H1 (cell line): ENCODE measurements at regions not wholly inside any gene's neighbourhood (a gene's known extent, or its start where the extent isn't known, plus 50 kb on each side); places are given as distances from the start of the nearest gene placed in this dataset.
"Not testable (repeated sequence)": the region's sequence is repeated elsewhere in the genome, so short reads cannot be mapped to it uniquely, and the experiment has no call there.

Experiments
- CTCF ChIA-PET: fragments of 300-600 bp; sonication (Branson Sonifier 250); formaldehyde crosslinking; loops from one replicate; lab custom pipeline; 2021; ENCODE audit not compliant: partially characterized antibody; lab: Charles Lee
- POLR2A ChIA-PET: fragments of 300-600 bp; sonication (Branson Sonifier 250); formaldehyde crosslinking; loops from one replicate; lab custom pipeline; 2021; ENCODE audit warnings: inconsistent platforms; ENCODE audit not compliant: partially characterized antibody; lab: Charles Lee
- DNase-seq, 2 experiments: peaks; one replicate each; pipeline versions ENCODE4 v3.0.0 to v3.0.0-alpha.2; 2010 to 2022; ENCODE audit warnings: low spot score in 2 of 2, low read depth in 1 of 2, mixed read lengths in 1 of 2
- FAIRE-seq: peaks from 2 replicates; lab custom pipeline; 2011; peaks lifted over from hg19 to GRCh38; lab: Jason Lieb, UNC
- H2AFZ ChIP-seq: 2 replicates; pipeline ENCODE4 v1.8.1; 2012; ENCODE audit warnings: low read length, inconsistent platforms
- H2AK5ac ChIP-seq: 2 replicates; pipeline ENCODE4 v1.6.1; 2013; ENCODE audit warnings: low read depth, low read length
- H2BK120ac ChIP-seq: replicated peaks from 2 replicates; pipeline ENCODE3; 2013; ENCODE audit warnings: low read depth, low read length, inconsistent platforms
- H2BK12ac ChIP-seq: 2 replicates; pipeline ENCODE4 v1.6.1; 2013; ENCODE audit warnings: low read depth, low read length
- H2BK15ac ChIP-seq: 2 replicates; pipeline ENCODE4 v1.6.1; 2013; ENCODE audit warnings: low read length
- H2BK20ac ChIP-seq: 2 replicates; pipeline ENCODE4 v1.6.1; 2013; ENCODE audit warnings: low read length
- H2BK5ac ChIP-seq: 2 replicates; pipeline ENCODE4 v1.6.1; 2013; ENCODE audit warnings: low read depth, low read length
- H3K14ac ChIP-seq: 2 replicates; pipeline ENCODE4 v1.6.1; 2013; ENCODE audit warnings: inconsistent platforms; ENCODE audit not compliant: insufficient read length
- H3K18ac ChIP-seq: 2 replicates; pipeline ENCODE4 v1.6.1; 2013; ENCODE audit warnings: low read length; ENCODE audit errors: extremely low read depth
- H3K23ac ChIP-seq: 2 replicates; pipeline ENCODE4 v1.6.1; 2013; ENCODE audit warnings: inconsistent platforms; ENCODE audit not compliant: insufficient read length
- H3K23me2 ChIP-seq: 2 replicates; pipeline ENCODE4 v1.6.1; 2013; ENCODE audit warnings: low read depth, low read length
- H3K27ac ChIP-seq: 2 replicates; pipeline ENCODE4 v1.6.1; 2011; ENCODE audit warnings: low read depth, low read length, inconsistent platforms
- H3K27me3 ChIP-seq, 4 experiments: replicated peaks in 1 of 4; 1 replicate in 1 of 4; 2 replicates in 3 of 4; pipeline versions ENCODE4 v1.6.1 to v1.8.1; 2011 to 2013; ENCODE audit warnings: low read length in 3 of 4, mild to moderate bottlenecking in 3 of 4, inconsistent platforms in 2 of 4, mixed read lengths in 2 of 4, moderate library complexity in 1 of 4; ENCODE audit not compliant: control insufficient read depth in 3 of 4, insufficient read depth in 3 of 4; ENCODE audit errors: extremely low read depth in 1 of 4
- H3K36me3 ChIP-seq, 4 experiments: 2 replicates each; pipeline versions ENCODE4 v1.6.1 to v1.8.1; 2011 to 2013; ENCODE audit warnings: mild to moderate bottlenecking in 4 of 4, low read length in 3 of 4, moderate library complexity in 2 of 4, control low read depth in 1 of 4, inconsistent platforms in 1 of 4; ENCODE audit not compliant: insufficient read depth in 4 of 4, control insufficient read depth in 2 of 4
- H3K4ac ChIP-seq: replicated peaks from 2 replicates; pipeline ENCODE3; 2013; ENCODE audit warnings: low read length, low read depth, mixed read lengths, inconsistent platforms; ENCODE audit not compliant: insufficient read length
- H3K4me1 ChIP-seq, 4 experiments: replicated peaks in 1 of 4; 1 replicate in 1 of 4; 2 replicates in 3 of 4; pipeline versions ENCODE4 v1.6.1 to v1.8.1; 2011 to 2013; ENCODE audit warnings: low read length in 3 of 4, inconsistent platforms in 2 of 4, mixed read lengths in 1 of 4; ENCODE audit not compliant: insufficient read depth in 4 of 4, control insufficient read depth in 3 of 4
- H3K4me2 ChIP-seq, 2 experiments: 2 replicates each; pipeline versions ENCODE4 v1.6.1 to v1.8.1; 2011 to 2013; ENCODE audit warnings: low read depth in 2 of 2, low read length in 2 of 2, control low read depth in 1 of 2, inconsistent platforms in 1 of 2, mild to moderate bottlenecking in 1 of 2; ENCODE audit not compliant: insufficient read depth in 1 of 2
- H3K4me3 ChIP-seq, 4 experiments: fragments of 200-600, 300-600 bp in 1 of 4; sonication (generic), shearing (Covaris generic), sonication (Bioruptor Twin) in 1 of 4; 2 replicates each; pipeline versions ENCODE4 v1.5.1 to v1.8.1; 2011 to 2016; ENCODE audit warnings: low read length in 4 of 4, low read depth in 3 of 4, control low read depth in 2 of 4, inconsistent platforms in 2 of 4, mild to moderate bottlenecking in 2 of 4, mixed read lengths in 1 of 4, moderate library complexity in 1 of 4; ENCODE audit not compliant: insufficient read depth in 2 of 4; ENCODE audit errors: extremely low read depth in 1 of 4
- H3K56ac ChIP-seq: replicated peaks from 2 replicates; pipeline ENCODE3; 2013; ENCODE audit warnings: low read depth, mild to moderate bottlenecking, mixed read lengths, low read length, inconsistent platforms; ENCODE audit not compliant: insufficient read length
- H3K79me1 ChIP-seq: 2 replicates; pipeline ENCODE4 v1.6.1; 2013; ENCODE audit warnings: low read depth, low read length, control low read depth
- H3K79me2 ChIP-seq, 2 experiments: 2 replicates each; pipeline versions ENCODE4 v1.6.1 to v1.8.1; 2012 to 2013; ENCODE audit warnings: low read length in 2 of 2, mild to moderate bottlenecking in 2 of 2, inconsistent platforms in 1 of 2; ENCODE audit not compliant: insufficient read depth in 2 of 2, control insufficient read depth in 1 of 2
- H3K9ac ChIP-seq, 4 experiments: replicated peaks in 1 of 4; 1 replicate in 1 of 4; 2 replicates in 3 of 4; pipeline versions ENCODE4 v1.6.1 to v1.8.1; 2011 to 2013; ENCODE audit warnings: low read depth in 3 of 4, low read length in 3 of 4, control low read depth in 2 of 4, mild to moderate bottlenecking in 2 of 4, moderate library complexity in 2 of 4, inconsistent platforms in 1 of 4; ENCODE audit errors: extremely low read depth in 1 of 4
- H3K9me3 ChIP-seq, 2 experiments: 2 replicates each; pipeline versions ENCODE4 v1.6.1 to v1.8.1; 2012 to 2013; ENCODE audit warnings: mild to moderate bottlenecking in 2 of 2, moderate library complexity in 2 of 2, control low read depth in 1 of 2, inconsistent platforms in 1 of 2, low read depth in 1 of 2, low read length in 1 of 2, mixed read lengths in 1 of 2; ENCODE audit not compliant: insufficient read depth in 2 of 2
- H4K20me1 ChIP-seq, 2 experiments: replicated peaks in 1 of 2; 2 replicates each; pipeline versions ENCODE3 to v1.8.1; 2011 to 2013; ENCODE audit warnings: inconsistent platforms in 2 of 2, low read length in 2 of 2, mild to moderate bottlenecking in 1 of 2; ENCODE audit not compliant: insufficient read depth in 2 of 2, control insufficient read depth in 1 of 2
- H4K5ac ChIP-seq: 2 replicates; pipeline ENCODE4 v1.6.1; 2013; ENCODE audit warnings: low read length, low read depth, mixed read lengths, inconsistent platforms; ENCODE audit not compliant: insufficient read length
- H4K8ac ChIP-seq: 2 replicates; pipeline ENCODE4 v1.8.0; 2013; ENCODE audit warnings: mild to moderate bottlenecking, moderate library complexity, low read length, inconsistent platforms; ENCODE audit not compliant: insufficient read depth; ENCODE audit errors: extremely low read depth
- H4K91ac ChIP-seq: replicated peaks from 2 replicates; pipeline ENCODE3; 2013; ENCODE audit warnings: low read length, mixed read lengths, inconsistent platforms; ENCODE audit not compliant: insufficient read length
- WGBS, 2 experiments: shearing (Covaris generic) in 1 of 2; methylation state at CpG; one replicate each; pipeline versions ENCODE4 v1.1.6 to v1.1.7; 2013 to 2015; ENCODE audit warnings: low lambda C conversion rate in 2 of 2, mixed read lengths in 2 of 2, inconsistent platforms in 1 of 2, low coverage in 1 of 2, missing lambda C conversion rate in 1 of 2; ENCODE audit not compliant: insufficient replicate concordance in 2 of 2, insufficient coverage in 1 of 2, insufficient read length in 1 of 2; ENCODE audit errors: extremely low coverage in 1 of 2, missing lambda C conversion rate in 1 of 2; 5-methylcytosine and 5-hydroxymethylcytosine counted together

GRCh38 chr5:106387767-106388166 is 1283.0 kb downstream of the EFNA5 start:
- POLR2A ChIA-PET, H2BK15ac ChIP-seq, CTCF ChIA-PET, H4K91ac ChIP-seq, H3K27ac ChIP-seq, H3K14ac ChIP-seq, H3K27me3 ChIP-seq, H2AK5ac ChIP-seq, H3K79me2 ChIP-seq, H3K79me1 ChIP-seq, H3K4ac ChIP-seq, H3K36me3 ChIP-seq, DNase-seq, H3K18ac ChIP-seq, H4K20me1 ChIP-seq, H3K9me3 ChIP-seq, H2BK20ac ChIP-seq, H2BK120ac ChIP-seq, H3K9ac ChIP-seq, H2BK5ac ChIP-seq, H3K23me2 ChIP-seq, H3K4me1 ChIP-seq, H3K4me2 ChIP-seq, H3K4me3 ChIP-seq, H2BK12ac ChIP-seq, H3K56ac ChIP-seq, FAIRE-seq, H3K23ac ChIP-seq, H4K5ac ChIP-seq, H4K8ac ChIP-seq, H2AFZ ChIP-seq: not testable (repeated sequence)
- 90% methylated on average over 12 of the region's 12 CpGs; no CpG with 5 or more reads in 1 of the 2 experiments for WGBS, 2 experiments
